ENCODE measurements at regions not wholly inside any gene's neighbourhood (a gene's known extent, or its start where the extent isn't known, plus 50 kb on each side); places are given as distances from the start of the nearest gene placed in this dataset.

DNA sequence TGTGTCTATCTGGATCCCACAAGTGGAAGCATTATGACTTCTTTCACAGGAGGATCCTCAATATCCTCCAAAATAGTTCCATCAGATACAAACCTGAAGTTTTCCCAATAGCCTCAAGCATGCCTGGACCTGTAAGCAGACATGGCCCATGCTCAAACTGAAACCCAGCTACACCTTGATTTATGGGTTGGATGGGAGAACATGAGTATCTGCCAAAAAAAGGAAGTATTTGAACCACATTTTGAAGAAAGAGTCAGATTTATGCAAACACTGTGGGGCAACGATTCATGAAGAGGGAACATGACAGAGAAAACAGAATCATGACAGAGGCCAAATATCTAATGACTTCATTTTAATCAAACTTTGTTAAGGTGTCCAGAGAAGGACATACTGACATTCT lies 351.0 kb upstream of the NFIA start:
- Histone ChIP-seq H3K27ac (no peak overlapping the region), H3K36me3 (no peaks in the 10 kb centered on the region), H3K27me3 (no peaks in the 10 kb centered on the region), H3K4me1 (no peaks in the 10 kb centered on the region), H3K4me3 (no peak overlapping the region), H3K9me3 (no peaks in the 10 kb centered on the region)
- no peak for DNase-seq (ENCODE audit: low spot score in 2 of 2)
- 30% methylated on average over 1 of the region's 1 CpG for WGBS
- no peak for TF ChIP-seq EP300 (IDR thresholded peaks at IDR 0.05)
- no peak for TF ChIP-seq POLR2A (IDR thresholded peaks at IDR 0.05)
- no peak for TF ChIP-seq POLR2AphosphoS5 (IDR thresholded peaks at IDR 0.05)
- TF ChIP-seq, protein P1, sequence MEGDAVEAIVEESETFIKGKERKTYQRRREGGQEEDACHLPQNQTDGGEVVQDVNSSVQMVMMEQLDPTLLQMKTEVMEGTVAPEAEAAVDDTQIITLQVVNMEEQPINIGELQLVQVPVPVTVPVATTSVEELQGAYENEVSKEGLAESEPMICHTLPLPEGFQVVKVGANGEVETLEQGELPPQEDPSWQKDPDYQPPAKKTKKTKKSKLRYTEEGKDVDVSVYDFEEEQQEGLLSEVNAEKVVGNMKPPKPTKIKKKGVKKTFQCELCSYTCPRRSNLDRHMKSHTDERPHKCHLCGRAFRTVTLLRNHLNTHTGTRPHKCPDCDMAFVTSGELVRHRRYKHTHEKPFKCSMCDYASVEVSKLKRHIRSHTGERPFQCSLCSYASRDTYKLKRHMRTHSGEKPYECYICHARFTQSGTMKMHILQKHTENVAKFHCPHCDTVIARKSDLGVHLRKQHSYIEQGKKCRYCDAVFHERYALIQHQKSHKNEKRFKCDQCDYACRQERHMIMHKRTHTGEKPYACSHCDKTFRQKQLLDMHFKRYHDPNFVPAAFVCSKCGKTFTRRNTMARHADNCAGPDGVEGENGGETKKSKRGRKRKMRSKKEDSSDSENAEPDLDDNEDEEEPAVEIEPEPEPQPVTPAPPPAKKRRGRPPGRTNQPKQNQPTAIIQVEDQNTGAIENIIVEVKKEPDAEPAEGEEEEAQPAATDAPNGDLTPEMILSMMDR (IDR thresholded peaks at IDR 0.05): no peak

DNA sequence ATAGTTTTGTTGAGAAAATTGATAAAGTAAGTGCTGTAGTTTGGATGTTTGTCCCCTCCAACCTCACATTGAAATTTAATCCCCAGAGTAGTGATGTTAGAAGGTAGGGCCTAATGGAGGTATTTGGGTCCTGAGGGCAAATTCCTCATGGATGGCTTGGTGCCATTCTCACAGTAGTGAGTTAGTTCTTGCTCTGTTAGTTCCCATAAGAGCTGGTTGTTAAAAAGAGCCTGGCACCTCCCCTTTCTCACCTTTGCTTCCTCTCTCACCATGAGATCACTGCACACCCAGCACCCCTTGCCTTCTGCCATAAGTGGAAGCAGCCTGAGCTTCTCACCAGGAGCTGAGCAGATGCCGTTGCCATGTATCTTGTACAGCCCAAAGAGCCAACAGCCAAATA lies 354.8 kb upstream of the NFIA start:
- Histone ChIP-seq H3K4me3 (no peak overlapping the region), H3K27ac (no peak overlapping the region), H3K9me3 (no peaks in the 10 kb centered on the region), H3K4me1 (no peaks in the 10 kb centered on the region), H3K36me3 (no peaks in the 10 kb centered on the region), H3K27me3 (no peaks in the 10 kb centered on the region)
- DNase-seq (ENCODE audit: low spot score in 2 of 2): no peak
- TF ChIP-seq EP300 (IDR thresholded peaks at IDR 0.05): no peak
- TF ChIP-seq POLR2AphosphoS5 (IDR thresholded peaks at IDR 0.05): no peak
- no peak for TF ChIP-seq POLR2A (IDR thresholded peaks at IDR 0.05)
- TF ChIP-seq, protein P1 (IDR thresholded peaks at IDR 0.05): no peak
- 65% methylated on average over 1 of the region's 1 CpG for WGBS

DNA sequence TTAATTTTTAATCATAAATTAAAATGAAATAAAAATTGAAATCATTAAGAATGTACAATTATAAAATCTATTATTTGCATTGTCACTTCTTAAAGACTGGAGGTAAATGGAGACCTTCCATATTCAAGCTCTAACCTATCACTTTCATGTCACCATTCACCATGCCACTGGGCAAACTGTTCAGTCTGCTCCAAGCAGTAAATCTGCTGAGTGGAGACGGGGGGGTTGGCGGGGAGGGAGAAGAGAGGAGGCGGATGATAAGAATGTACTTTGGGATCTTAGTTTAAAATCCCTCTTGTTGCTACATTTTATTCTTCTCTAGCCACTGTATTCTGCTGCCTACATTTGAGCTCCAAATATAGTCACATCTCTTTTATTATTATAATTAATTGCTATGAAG lies 365.9 kb upstream of the NFIA start:
- TF ChIP-seq, protein P1 (IDR thresholded peaks at IDR 0.05): no peak
- no peak for TF ChIP-seq EP300 (IDR thresholded peaks at IDR 0.05)
- TF ChIP-seq POLR2AphosphoS5 (IDR thresholded peaks at IDR 0.05): no peak

DNA sequence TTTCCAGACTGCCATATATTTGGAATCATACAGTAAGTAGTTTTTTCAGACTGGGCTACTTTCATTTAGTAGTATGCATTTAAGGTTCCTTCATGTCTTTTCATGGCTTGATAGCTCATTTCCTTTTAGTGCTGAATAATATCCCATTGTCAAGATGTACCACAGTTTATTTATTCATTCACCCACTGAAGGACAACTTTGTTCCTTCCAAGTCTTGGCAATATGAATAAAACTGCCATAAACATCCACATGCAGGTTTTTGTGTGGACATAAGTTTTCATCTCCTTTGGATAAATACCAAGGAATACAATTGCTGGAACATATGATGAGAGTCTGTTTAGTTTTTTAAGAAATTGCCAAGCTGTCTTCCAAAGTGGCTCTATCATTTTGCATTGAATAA lies 366.4 kb upstream of the NFIA start:
- Histone ChIP-seq H3K4me1 (no peaks in the 10 kb centered on the region), H3K27ac (no peak overlapping the region), H3K36me3 (no peaks in the 10 kb centered on the region), H3K27me3 (no peaks in the 10 kb centered on the region), H3K9me3 (no peaks in the 10 kb centered on the region), H3K4me3 (no peak overlapping the region)
- DNase-seq (ENCODE audit: low spot score in 2 of 2): no peak
- TF ChIP-seq EP300 (IDR thresholded peaks at IDR 0.05) (no peak), POLR2A (IDR thresholded peaks at IDR 0.05) (no peak)
- TF ChIP-seq, protein P1 (IDR thresholded peaks at IDR 0.05): no peak

More for the DNA sequence above, 365.9 kb upstream of the NFIA start:
- Histone ChIP-seq H3K36me3 (no peaks in the 10 kb centered on the region), H3K4me3 (no peak overlapping the region), H3K27me3 (no peaks in the 10 kb centered on the region), H3K4me1 (no peaks in the 10 kb centered on the region), H3K27ac (no peak overlapping the region), H3K9me3 (no peaks in the 10 kb centered on the region)
- WGBS: 73% methylated on average over 3 of the region's 3 CpGs
- no peak for DNase-seq (ENCODE audit: low spot score in 2 of 2)

DNA sequence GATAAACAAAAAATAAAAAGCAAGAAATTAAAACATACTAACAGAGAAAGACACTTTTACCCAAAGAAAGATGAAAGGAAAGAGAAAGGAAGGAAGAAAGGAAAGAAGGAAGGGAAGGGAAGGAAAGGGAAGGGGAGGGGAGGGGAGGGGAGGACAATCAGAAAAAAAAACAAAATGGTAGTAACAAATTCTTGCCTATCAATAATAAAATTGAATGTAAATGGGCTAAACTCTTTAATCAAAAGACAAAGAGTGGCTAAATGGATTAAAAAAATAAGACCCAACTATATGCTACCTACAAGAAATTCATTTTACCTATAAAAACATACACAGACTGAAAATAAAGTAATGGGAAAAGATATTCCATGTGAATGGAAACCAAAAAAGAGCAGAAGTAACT lies 372.9 kb upstream of the NFIA start:
- H3K27me3 ChIP-seq: no peaks in the 10 kb centered on the region
- H3K36me3 ChIP-seq: no peaks in the 10 kb centered on the region
- no peaks in the 10 kb centered on the region for H3K4me1 ChIP-seq
- H3K27ac ChIP-seq: no peak overlapping the region
- no peaks in the 10 kb centered on the region for H3K9me3 ChIP-seq
- no peak for DNase-seq (ENCODE audit: low spot score in 2 of 2)
- TF ChIP-seq POLR2A (IDR thresholded peaks at IDR 0.05) (no peak), POLR2AphosphoS5 (IDR thresholded peaks at IDR 0.05) (no peak), EP300 (IDR thresholded peaks at IDR 0.05) (no peak)
- TF ChIP-seq, protein P1 (IDR thresholded peaks at IDR 0.05): no peak
- H3K4me3 ChIP-seq: no peak overlapping the region

Measured in suprapubic skin (tissue), 4 donors.